T-cell (primary cell): ENCODE measurements at regions not wholly inside any gene's neighbourhood (a gene's known extent, or its start where the extent isn't known, plus 50 kb on each side); places are given as distances from the start of the nearest gene placed in this dataset.

ENCODE experiments used
- ATAC-seq, 4 experiments: fragments of 200-7000 bp in 3 of 4; fragments of 150-1000 bp in 1 of 4; cut with Tn5 transposase; replicated peaks in 1 of 4; 1 replicate in 3 of 4; 2 replicates in 1 of 4; pipeline ENCODE4 v1.10.0; 2021; ENCODE audit warnings: moderate library complexity in 3 of 4, mild to moderate bottlenecking in 2 of 4, moderate number of reproducible peaks in 1 of 4
- CTCF ChIA-PET, 2 donors: fragments of 300-600 bp; sonication (Branson Sonifier 250); formaldehyde crosslinking; loops; one replicate each; lab custom pipeline; 2022; ENCODE audit warnings: antibody characterized with exemption in 2 of 2; lab: Charles Lee
- POLR2A ChIA-PET, 2 donors: fragments of 300-600 bp; sonication (Branson Sonifier 250); formaldehyde crosslinking; loops; one replicate each; lab custom pipeline; 2022; ENCODE audit warnings: antibody characterized with exemption in 2 of 2; lab: Charles Lee
- DNase-seq, 35 experiments: peaks; one replicate each; pipeline versions ENCODE4 v3.0.0 to v3.0.0-alpha.2; 2013 to 2023
- H3K27ac ChIP-seq: one replicate; pipeline ENCODE4 v1.5.1; 2013; ENCODE audit warnings: low read length
- H3K27me3 ChIP-seq, 2 experiments: replicated peaks in 1 of 2; 1 replicate in 1 of 2; 2 replicates in 1 of 2; pipeline versions ENCODE4 v1.6.1 to v1.7.0; 2013; ENCODE audit warnings: low read length in 1 of 2, mixed read lengths in 1 of 2; ENCODE audit not compliant: control insufficient read depth in 2 of 2, insufficient read depth in 2 of 2; ENCODE audit errors: extremely low read depth in 1 of 2
- H3K36me3 ChIP-seq, 2 donors: 1 replicate in 1 of 2; 2 replicates in 1 of 2; pipeline versions ENCODE4 v1.6.1 to v1.7.0; 2013; ENCODE audit warnings: low read length in 1 of 2; ENCODE audit not compliant: control insufficient read depth in 2 of 2, insufficient read depth in 1 of 2; ENCODE audit errors: extremely low read depth in 1 of 2
- H3K4me1 ChIP-seq, 2 experiments: 1 replicate in 1 of 2; 2 replicates in 1 of 2; pipeline versions ENCODE4 v1.6.1 to v1.7.0; 2013; ENCODE audit warnings: low read length in 2 of 2, mixed read lengths in 1 of 2; ENCODE audit not compliant: insufficient read depth in 2 of 2, control insufficient read depth in 1 of 2; ENCODE audit errors: extremely low read depth in 1 of 2
- H3K4me3 ChIP-seq, 2 donors: 1 replicate in 1 of 2; 2 replicates in 1 of 2; pipeline versions ENCODE4 v1.5.1 to v1.7.0; 2013; ENCODE audit warnings: mild to moderate bottlenecking in 2 of 2, low read length in 1 of 2, moderate library complexity in 1 of 2; ENCODE audit not compliant: control insufficient read depth in 1 of 2; ENCODE audit errors: extremely low read depth in 1 of 2
- H3K9me3 ChIP-seq: 2 replicates; pipeline ENCODE4 v1.7.0; 2013
- H3K27ac Mint-ChIP-seq, 2 donors: one replicate each; pipeline ENCODE4 v1.8.0; 2020 to 2021; ENCODE audit warnings: mild to moderate bottlenecking in 2 of 2, mixed read lengths in 2 of 2
- H3K27me3 Mint-ChIP-seq, 2 donors: one replicate each; pipeline ENCODE4 v1.8.0; 2021 to 2022; ENCODE audit warnings: mixed read lengths in 2 of 2
- H3K36me3 Mint-ChIP-seq: one replicate; pipeline ENCODE4 v1.8.0; 2021; ENCODE audit warnings: mixed read lengths
- H3K4me1 Mint-ChIP-seq, 3 donors: one replicate each; pipeline ENCODE4 v1.8.0; 2020 to 2022; ENCODE audit warnings: mixed read lengths in 3 of 3, mild to moderate bottlenecking in 1 of 3
- H3K4me3 Mint-ChIP-seq, 3 donors: one replicate each; pipeline ENCODE4 v1.8.0; 2020 to 2022; ENCODE audit warnings: mild to moderate bottlenecking in 3 of 3, mixed read lengths in 3 of 3, moderate library complexity in 3 of 3
- H3K9me3 Mint-ChIP-seq, 3 donors: one replicate each; pipeline ENCODE4 v1.8.0; 2020 to 2022; ENCODE audit warnings: mixed read lengths in 3 of 3
- WGBS: methylation state at CpG from one replicate; pipeline ENCODE4 v1.1.5; 2013; ENCODE audit warnings: missing lambda C conversion rate; ENCODE audit not compliant: insufficient coverage; 5-methylcytosine and 5-hydroxymethylcytosine counted together

- H3K4me1 Mint-ChIP-seq = no peaks in the 10 kb centered on the region
These were observed 1021.8 kb upstream of the INTU start for GRCh38 chr4:126610933-126611332.

DNA sequence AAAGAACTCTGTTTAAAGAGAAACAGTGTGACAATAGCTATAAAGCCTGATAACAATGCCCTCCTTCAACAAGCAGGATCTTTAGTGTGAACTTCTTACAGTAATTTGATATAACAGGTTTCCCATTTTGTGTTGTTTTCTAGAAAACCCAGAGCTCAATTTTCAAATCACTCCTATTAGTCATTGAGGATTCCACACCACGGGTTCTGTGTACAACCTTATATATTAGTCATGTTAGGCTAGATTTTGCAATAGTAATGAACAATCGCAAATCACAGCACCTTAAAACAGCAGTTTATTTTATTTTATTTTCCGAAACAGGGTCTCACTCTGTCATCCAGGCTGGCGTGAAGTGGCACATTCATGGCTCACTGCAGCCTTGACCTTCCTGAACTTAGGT lies 1020.9 kb upstream of the INTU start:
- H3K9me3 Mint-ChIP-seq = peaks cover 0 to 11% (median 7%) of the 10 kb centered on the region in 3 donors
- H3K36me3 Mint-ChIP-seq = no peaks in the 10 kb centered on the region
- H3K27ac Mint-ChIP-seq = no peak overlapping the region
- H3K4me3 Mint-ChIP-seq = no peak overlapping the region
- ChIA-PET CTCF (no interaction called here), POLR2A (no interaction called here)
- no peaks in the 10 kb centered on the region for H3K4me1 ChIP-seq
- H3K36me3 ChIP-seq = no peaks in the 10 kb centered on the region
- H3K9me3 ChIP-seq = no peaks in the 10 kb centered on the region
- no peak for ATAC-seq
- no peaks in the 10 kb centered on the region for H3K27me3 Mint-ChIP-seq
- DNase-seq = no peak
- no peaks in the 10 kb centered on the region for H3K4me1 Mint-ChIP-seq
- no peaks in the 10 kb centered on the region for H3K27me3 ChIP-seq
- H3K27ac ChIP-seq = no peak overlapping the region
- no peak overlapping the region for H3K4me3 ChIP-seq
- 51% methylated on average over 3 of the region's 4 CpGs for WGBS

More at GRCh38 chr4:126610933-126611332, 1021.8 kb upstream of the INTU start:
- DNase-seq = no peak
- no peak overlapping the region for H3K4me3 Mint-ChIP-seq
- no peak overlapping the region for H3K4me3 ChIP-seq
- ATAC-seq = no peak
- no peaks in the 10 kb centered on the region for H3K4me1 ChIP-seq
- no peak overlapping the region for H3K27ac Mint-ChIP-seq
- H3K27ac ChIP-seq = no peak overlapping the region
- no peaks in the 10 kb centered on the region for H3K36me3 ChIP-seq
- no peaks in the 10 kb centered on the region for H3K27me3 ChIP-seq
- CTCF ChIA-PET = no interaction called here
- WGBS = 50% methylated on average over 1 of the region's 1 CpG
- peaks cover 0 to 7% (median 4%) of the 10 kb centered on the region in 3 donors for H3K9me3 Mint-ChIP-seq
- H3K27me3 Mint-ChIP-seq = no peaks in the 10 kb centered on the region
- POLR2A ChIA-PET = no interaction called here
- H3K36me3 Mint-ChIP-seq = no peaks in the 10 kb centered on the region
- H3K9me3 ChIP-seq = no peaks in the 10 kb centered on the region

GRCh38 chr4:126614356-126614855 lies 1018.4 kb upstream of the INTU start:
- Histone ChIP-seq H3K4me1 (no peaks in the 10 kb centered on the region), H3K9me3 (no peaks in the 10 kb centered on the region), H3K27ac (no peak overlapping the region), H3K27me3 (peaks cover 0 to 2% of the 10 kb centered on the region in 2 experiments), H3K4me3 (no peak overlapping the region), H3K36me3 (no peaks in the 10 kb centered on the region)
- no peaks in the 10 kb centered on the region for H3K36me3 Mint-ChIP-seq
- ChIA-PET POLR2A (no interaction called here), CTCF (no interaction called here)
- DNase-seq = no peak
- H3K4me1 Mint-ChIP-seq = no peaks in the 10 kb centered on the region
- H3K4me3 Mint-ChIP-seq = no peak overlapping the region
- WGBS = 91% methylated on average over 4 of the region's 8 CpGs
- ATAC-seq = no peak
- H3K9me3 Mint-ChIP-seq = peaks cover 3 to 11% (median 10%) of the 10 kb centered on the region in 3 donors
- H3K27ac Mint-ChIP-seq = no peak overlapping the region
- no peaks in the 10 kb centered on the region for H3K27me3 Mint-ChIP-seq

GRCh38 chr4:126616795-126617194 lies 1016.0 kb upstream of the INTU start:
- Histone ChIP-seq H3K4me1 (no peaks in the 10 kb centered on the region), H3K36me3 (no peaks in the 10 kb centered on the region), H3K27ac (no peak overlapping the region), H3K9me3 (no peaks in the 10 kb centered on the region), H3K4me3 (no peak overlapping the region), H3K27me3 (peaks cover 0 to 2% of the 10 kb centered on the region in 2 experiments)
- Mint-ChIP-seq H3K27me3 (no peaks in the 10 kb centered on the region), H3K4me3 (no peak overlapping the region), H3K9me3 (peaks cover 18 to 27% (median 20%) of the 10 kb centered on the region in 3 donors), H3K27ac (no peak overlapping the region), H3K36me3 (no peaks in the 10 kb centered on the region), H3K4me1 (no peaks in the 10 kb centered on the region)
- CTCF ChIA-PET = no interaction called here
- WGBS = 75% methylated on average over 1 of the region's 3 CpGs
- ATAC-seq = no peak
- POLR2A ChIA-PET = no interaction called here
- DNase-seq = no peak

DNA sequence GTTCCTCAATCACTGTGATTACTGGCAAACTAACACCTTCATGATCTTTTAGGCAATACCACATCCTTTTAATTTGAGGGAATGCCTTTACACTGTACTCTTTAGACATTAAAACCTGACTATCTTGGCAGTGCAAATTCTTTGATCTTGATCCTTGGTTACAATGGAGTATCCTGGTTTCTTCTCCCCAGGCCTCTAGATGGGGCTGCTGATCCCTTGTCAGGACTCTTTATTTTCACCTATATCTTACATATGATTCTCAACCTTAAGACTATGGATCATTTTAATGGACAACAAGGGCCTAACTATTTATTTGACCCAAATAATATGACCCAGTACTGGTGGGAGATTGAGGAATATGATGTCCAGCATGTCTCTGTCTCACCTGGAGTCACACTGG lies 1005.5 kb upstream of the INTU start:
- Mint-ChIP-seq H3K9me3 (peaks cover 9 to 16% (median 11%) of the 10 kb centered on the region in 3 donors), H3K4me3 (no peak overlapping the region), H3K36me3 (no peaks in the 10 kb centered on the region), H3K4me1 (no peaks in the 10 kb centered on the region), H3K27me3 (no peaks in the 10 kb centered on the region), H3K27ac (no peak overlapping the region)
- POLR2A ChIA-PET = no interaction called here
- no peak for DNase-seq
- no peak for ATAC-seq
- Histone ChIP-seq H3K9me3 (no peaks in the 10 kb centered on the region), H3K36me3 (no peaks in the 10 kb centered on the region), H3K27ac (no peak overlapping the region), H3K4me1 (no peaks in the 10 kb centered on the region), H3K27me3 (no peaks in the 10 kb centered on the region), H3K4me3 (no peak overlapping the region)
- CTCF ChIA-PET = no interaction called here

DNA sequence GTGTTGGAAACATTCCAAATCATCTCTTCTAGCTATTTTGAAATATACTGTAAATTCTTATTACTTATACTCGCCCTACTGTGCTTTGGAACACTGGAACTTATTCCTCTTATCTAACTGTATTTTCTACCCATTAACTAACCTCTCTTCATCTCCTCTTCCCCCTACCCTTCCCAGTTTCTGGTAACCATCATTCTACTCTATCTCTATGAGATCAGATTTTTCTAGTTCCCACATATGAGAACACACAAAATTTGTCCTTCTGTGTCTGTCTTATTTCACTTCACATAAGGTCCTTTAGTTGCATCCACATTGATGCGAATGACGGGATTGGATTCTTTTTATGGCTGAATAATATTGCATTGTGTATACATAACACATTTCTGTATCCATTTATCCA lies 1003.8 kb upstream of the INTU start:
- no peak overlapping the region for H3K27ac ChIP-seq
- DNase-seq (no peak), ATAC-seq (no peak)
- no peaks in the 10 kb centered on the region for H3K4me1 ChIP-seq
- H3K27me3 ChIP-seq = no peaks in the 10 kb centered on the region
- H3K36me3 Mint-ChIP-seq = no peaks in the 10 kb centered on the region
- POLR2A ChIA-PET = no interaction called here
- WGBS = 45% methylated on average over 1 of the region's 3 CpGs
- no peak overlapping the region for H3K4me3 ChIP-seq
- H3K9me3 Mint-ChIP-seq = peaks cover 3 to 11% (median 7%) of the 10 kb centered on the region in 3 donors
- H3K9me3 ChIP-seq = no peaks in the 10 kb centered on the region
- H3K27me3 Mint-ChIP-seq = no peaks in the 10 kb centered on the region
- H3K27ac Mint-ChIP-seq = no peak overlapping the region
- no peaks in the 10 kb centered on the region for H3K4me1 Mint-ChIP-seq
- no peaks in the 10 kb centered on the region for H3K36me3 ChIP-seq
- CTCF ChIA-PET = no interaction called here
- no peak overlapping the region for H3K4me3 Mint-ChIP-seq

DNA sequence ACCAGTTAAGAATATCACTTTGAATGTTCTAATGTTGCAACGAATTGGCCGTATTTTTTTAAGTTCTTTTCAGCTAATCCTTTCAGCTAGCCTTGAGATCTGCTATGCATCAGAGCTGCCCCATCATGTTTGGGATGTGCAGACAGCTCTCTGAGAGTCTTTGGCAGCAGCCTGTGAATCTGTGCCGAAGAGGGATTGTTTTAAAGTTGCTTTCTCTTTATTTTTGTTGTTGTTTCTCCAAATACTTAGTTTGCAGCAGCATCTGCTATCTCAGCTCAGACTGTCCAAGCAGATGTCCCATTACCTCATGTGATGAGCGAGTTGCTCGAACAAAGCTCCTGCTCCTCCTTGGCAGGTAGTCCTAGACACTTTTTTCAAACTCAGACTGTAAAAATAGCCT lies 1002.5 kb upstream of the INTU start:
- Histone ChIP-seq H3K9me3 (no peaks in the 10 kb centered on the region), H3K36me3 (no peaks in the 10 kb centered on the region), H3K27ac (no peak overlapping the region), H3K4me1 (no peaks in the 10 kb centered on the region), H3K27me3 (no peaks in the 10 kb centered on the region), H3K4me3 (no peak overlapping the region)
- Mint-ChIP-seq H3K9me3 (peaks cover 3 to 7% (median 7%) of the 10 kb centered on the region in 3 donors), H3K36me3 (no peaks in the 10 kb centered on the region), H3K27me3 (no peaks in the 10 kb centered on the region), H3K4me1 (no peaks in the 10 kb centered on the region), H3K27ac (no peak overlapping the region), H3K4me3 (no peak overlapping the region)
- CTCF ChIA-PET = no interaction called here
- 81% methylated on average over 2 of the region's 5 CpGs for WGBS
- no peak for DNase-seq
- POLR2A ChIA-PET = no interaction called here
- ATAC-seq = no peak
